ENCODE measurements at regions not wholly inside any gene's neighbourhood (a gene's known extent, or its start where the extent isn't known, plus 50 kb on each side); places are given as distances from the start of the nearest gene placed in this dataset.

- no peak for DNase-seq (ENCODE audit: low spot score)
- H3K9me3 ChIP-seq (ENCODE audit: low read length) = no peaks in the 10 kb centered on the region
- H3K4me3 ChIP-seq (ENCODE audit: low read depth, low read length, poor library complexity, severe bottlenecking) = no peak overlapping the region
- H3K4me2 ChIP-seq (ENCODE audit: low read length) = no peak overlapping the region
- no peaks in the 10 kb centered on the region for H4K20me1 ChIP-seq (ENCODE audit: insufficient read depth, low read length)
- H3K36me3 ChIP-seq (ENCODE audit: insufficient read depth, low read length) = no peaks in the 10 kb centered on the region
- H3K27ac ChIP-seq (ENCODE audit: low read depth, low read length, poor library complexity, severe bottlenecking) = no peak overlapping the region
- CTCF ChIA-PET (ENCODE audit: unreplicated experiment) = no interaction called here
- POLR2A ChIA-PET = interaction anchor here (0.6 kb wide), 1 partner anchor 373 kb away, joined by 3 read pairs; no protein-coding TSS in a partner anchor
- TF ChIP-seq CTCF (conservative IDR thresholded peaks at IDR 0.05; ENCODE audit: low read length) (no peak), EZH2phosphoT487 (IDR thresholded peaks at IDR 0.05; ENCODE audit: borderline replicate concordance, low read depth, low read length) (no peak)
- no TSS peak for BruUV-seq (replicated peaks)
- H3K4me1 ChIP-seq (ENCODE audit: insufficient read depth, low read length, poor library complexity, severe bottlenecking) = no peaks in the 10 kb centered on the region
- intact Hi-C loops (cut with micrococcal nuclease; ENCODE audit: unreplicated experiment) = no loop called here
- H2AFZ ChIP-seq (ENCODE audit: low read length) = no peak overlapping the region
- no peaks in the 10 kb centered on the region for H3K79me2 ChIP-seq (ENCODE audit: insufficient read depth, low read depth, low read length)
- H3K9me2 ChIP-seq (ENCODE audit: insufficient read depth, low read length) = no peaks in the 10 kb centered on the region
Observed at GRCh38 chr11:131044851-131045250, 128.6 kb upstream of the SNX19 start.

- CTCF ChIA-PET (ENCODE audit: unreplicated experiment) = no interaction called here
- Histone ChIP-seq H3K4me2 (ENCODE audit: low read length) (no peak overlapping the region), H3K4me1 (ENCODE audit: insufficient read depth, low read length, poor library complexity, severe bottlenecking) (no peaks in the 10 kb centered on the region), H3K79me2 (ENCODE audit: insufficient read depth, low read depth, low read length) (no peaks in the 10 kb centered on the region), H3K4me3 (ENCODE audit: low read depth, low read length, poor library complexity, severe bottlenecking) (no peak overlapping the region), H3K9me3 (ENCODE audit: low read length) (no peaks in the 10 kb centered on the region), H2AFZ (ENCODE audit: low read length) (no peak overlapping the region), H3K36me3 (ENCODE audit: insufficient read depth, low read length) (no peaks in the 10 kb centered on the region), H3K9me2 (ENCODE audit: insufficient read depth, low read length) (no peaks in the 10 kb centered on the region), H3K27ac (ENCODE audit: low read depth, low read length, poor library complexity, severe bottlenecking) (no peak overlapping the region), H4K20me1 (ENCODE audit: insufficient read depth, low read length) (no peaks in the 10 kb centered on the region)
- POLR2A ChIA-PET = no interaction called here
- TF ChIP-seq CTCF (conservative IDR thresholded peaks at IDR 0.05; ENCODE audit: low read length) (no peak), EZH2phosphoT487 (IDR thresholded peaks at IDR 0.05; ENCODE audit: borderline replicate concordance, low read depth, low read length) (no peak)
- DNase-seq (ENCODE audit: low spot score) = no peak
- BruUV-seq (replicated peaks) = no TSS peak
- intact Hi-C loops (cut with micrococcal nuclease; ENCODE audit: unreplicated experiment) = no loop called here
Observed at GRCh38 chr11:131052367-131052766, 136.1 kb upstream of the SNX19 start.

GRCh38 chr11:131056036-131056435 lies 139.8 kb upstream of the SNX19 start:
- no peaks in the 10 kb centered on the region for H3K36me3 ChIP-seq (ENCODE audit: insufficient read depth, low read length)
- TF ChIP-seq CTCF (conservative IDR thresholded peaks at IDR 0.05; ENCODE audit: low read length) (no peak), EZH2phosphoT487 (IDR thresholded peaks at IDR 0.05; ENCODE audit: borderline replicate concordance, low read depth, low read length) (no peak)
- no peak for DNase-seq (ENCODE audit: low spot score)
- H3K4me1 ChIP-seq (ENCODE audit: insufficient read depth, low read length, poor library complexity, severe bottlenecking) = no peaks in the 10 kb centered on the region
- H3K79me2 ChIP-seq (ENCODE audit: insufficient read depth, low read depth, low read length) = no peaks in the 10 kb centered on the region
- no peak overlapping the region for H3K27ac ChIP-seq (ENCODE audit: low read depth, low read length, poor library complexity, severe bottlenecking)
- intact Hi-C loops (cut with micrococcal nuclease; ENCODE audit: unreplicated experiment) = no loop called here
- H3K4me2 ChIP-seq (ENCODE audit: low read length) = no peak overlapping the region
- no TSS peak for BruUV-seq (replicated peaks)
- ChIA-PET CTCF (ENCODE audit: unreplicated experiment) (no interaction called here), POLR2A (no interaction called here)
- H2AFZ ChIP-seq (ENCODE audit: low read length) = no peak overlapping the region
- H3K4me3 ChIP-seq (ENCODE audit: low read depth, low read length, poor library complexity, severe bottlenecking) = no peak overlapping the region
- H3K9me3 ChIP-seq (ENCODE audit: low read length) = no peaks in the 10 kb centered on the region
- H3K9me2 ChIP-seq (ENCODE audit: insufficient read depth, low read length) = no peaks in the 10 kb centered on the region
- H4K20me1 ChIP-seq (ENCODE audit: insufficient read depth, low read length) = no peaks in the 10 kb centered on the region
